SKM-1 (cell line): ENCODE measurements at regions not wholly inside any gene's neighbourhood (a gene's known extent, or its start where the extent isn't known, plus 50 kb on each side); places are given as distances from the start of the nearest gene placed in this dataset.

Source experiments
- DNase-seq: peaks from one replicate; lab custom pipeline; 2025; ENCODE audit not compliant: unreplicated experiment; lab: John Stamatoyannopoulos, UW

DNA sequence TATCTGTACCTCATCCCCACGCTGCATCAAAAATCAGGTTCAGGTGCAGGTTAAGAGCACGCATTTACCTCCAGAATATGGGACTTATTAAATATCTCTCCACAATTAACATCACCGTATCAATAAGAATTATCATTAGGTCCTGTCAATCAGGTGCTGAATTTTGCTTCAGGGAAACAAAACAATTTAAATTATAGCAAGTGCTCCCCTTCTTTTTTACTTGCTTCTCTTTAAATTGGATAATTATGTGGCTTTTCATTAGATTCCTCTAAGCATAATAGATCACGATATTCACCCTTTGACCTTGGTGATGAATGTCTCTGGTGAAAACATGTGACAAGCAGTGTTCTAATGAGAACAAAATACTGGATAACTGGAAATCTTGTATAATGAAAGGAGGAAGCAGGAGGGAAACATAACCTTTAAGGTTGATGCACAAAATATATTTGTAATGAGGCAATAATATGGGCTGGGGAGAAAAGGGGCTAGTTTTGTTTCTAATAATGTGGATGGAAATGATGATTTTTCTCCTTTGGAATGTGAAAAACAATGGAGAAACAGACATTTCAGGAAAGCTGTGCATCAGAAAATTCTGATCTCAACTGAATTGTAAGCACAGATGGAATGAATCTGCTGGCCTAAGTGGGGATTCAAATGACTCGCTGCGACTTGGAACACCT is 166.9 kb downstream of the SNX10 start:
- DNase-seq = no peak

DNA sequence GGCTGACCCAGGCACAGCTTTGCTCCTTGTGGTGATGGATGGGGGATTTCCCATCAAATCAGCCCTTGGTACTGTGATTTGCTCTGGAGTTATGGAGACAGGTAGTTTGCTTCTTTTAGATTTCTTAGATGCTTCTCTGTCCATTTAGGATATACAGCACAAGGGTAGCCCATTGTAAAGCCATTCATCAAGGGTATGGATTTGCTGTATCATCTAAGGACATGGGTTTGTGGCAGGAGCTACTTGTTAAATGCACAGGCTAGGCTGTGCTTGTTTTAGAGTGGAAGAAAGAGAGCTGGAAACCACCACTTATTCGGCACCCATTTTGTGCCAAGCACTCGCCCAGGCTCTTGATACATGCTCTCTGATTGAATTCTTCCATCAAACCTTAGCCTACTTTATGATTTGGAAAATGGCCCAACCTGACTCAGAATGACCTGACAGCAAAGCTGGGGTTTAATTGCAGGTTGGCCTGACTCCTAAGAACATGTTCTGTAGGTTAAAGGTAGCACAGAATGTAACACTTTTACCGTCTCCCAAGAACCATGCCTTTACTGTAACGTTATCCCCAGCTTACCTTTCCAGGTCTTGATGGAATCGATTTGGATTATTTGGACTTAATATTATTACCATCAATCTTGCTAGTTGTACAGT is 168.0 kb downstream of the SNX10 start:
- no peak for DNase-seq

GRCh38 chr7:26460351-26461085 is 168.9 kb downstream of the SNX10 start:
- no peak for DNase-seq

GRCh38 chr7:26461518-26461917 is 169.9 kb downstream of the SNX10 start:
- no peak for DNase-seq

DNA sequence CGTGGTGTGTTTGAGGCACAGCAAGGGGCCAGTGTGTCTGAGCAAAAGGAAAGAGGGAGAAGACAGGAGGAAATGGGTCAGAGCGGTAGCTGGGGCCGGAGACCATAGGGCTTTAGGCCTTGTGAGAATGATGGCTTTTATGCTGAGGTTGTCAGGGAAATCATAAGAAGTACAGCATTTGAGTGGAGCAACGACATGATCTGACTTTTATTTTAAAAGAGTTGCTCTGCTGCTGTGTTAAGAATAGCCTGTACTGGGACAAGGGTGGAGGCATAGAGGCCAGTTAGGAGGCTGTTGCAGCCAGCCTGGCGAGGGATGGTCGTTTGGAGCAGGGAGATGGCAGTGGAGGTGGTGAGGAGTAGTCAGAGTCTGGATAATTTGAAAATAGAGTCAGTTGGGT is 174.3 kb downstream of the SNX10 start:
- DNase-seq = no peak

DNA sequence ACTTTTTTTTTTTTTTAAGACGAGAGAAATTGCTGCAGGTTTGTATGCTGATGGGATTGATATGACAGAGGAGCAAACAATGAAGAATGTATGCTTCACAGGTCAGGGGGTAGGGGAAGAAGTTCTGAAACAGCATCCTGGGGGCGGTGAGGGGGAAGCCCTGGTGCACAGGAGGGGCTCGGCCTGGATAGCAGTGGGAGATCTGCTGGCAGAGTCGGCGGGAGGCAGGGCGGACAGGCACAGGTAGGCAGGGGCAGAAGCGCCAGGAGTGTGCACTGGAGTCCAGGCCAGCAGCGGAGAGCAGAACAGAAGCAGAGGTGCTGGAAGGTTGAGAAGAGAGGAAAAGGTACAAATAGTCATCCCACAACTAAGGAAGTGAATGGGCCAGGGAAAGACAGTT is 175.4 kb downstream of the SNX10 start:
- no peak for DNase-seq

DNA sequence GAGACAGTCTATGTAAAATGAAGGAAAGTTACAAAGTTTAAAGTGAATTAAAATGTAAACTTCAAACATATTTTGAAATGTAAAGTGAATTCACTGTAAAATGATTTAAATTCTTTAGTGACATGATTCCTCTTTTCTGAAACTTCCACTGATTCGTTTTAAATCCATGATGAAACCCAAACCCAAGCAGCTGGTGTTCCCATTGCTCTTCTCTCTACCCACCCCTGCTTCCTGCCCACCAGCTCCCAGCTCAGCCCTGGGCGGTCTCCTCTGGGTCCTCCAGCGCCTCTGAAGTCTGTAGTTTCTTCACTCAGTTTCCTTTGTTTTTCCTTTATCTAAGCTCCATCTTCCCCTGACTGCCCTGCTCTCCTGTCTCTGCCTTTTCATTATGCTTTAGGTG is 175.9 kb downstream of the SNX10 start:
- DNase-seq = no peak

GRCh38 chr7:26468625-26469024 is 177.0 kb downstream of the SNX10 start:
- no peak for DNase-seq

DNA sequence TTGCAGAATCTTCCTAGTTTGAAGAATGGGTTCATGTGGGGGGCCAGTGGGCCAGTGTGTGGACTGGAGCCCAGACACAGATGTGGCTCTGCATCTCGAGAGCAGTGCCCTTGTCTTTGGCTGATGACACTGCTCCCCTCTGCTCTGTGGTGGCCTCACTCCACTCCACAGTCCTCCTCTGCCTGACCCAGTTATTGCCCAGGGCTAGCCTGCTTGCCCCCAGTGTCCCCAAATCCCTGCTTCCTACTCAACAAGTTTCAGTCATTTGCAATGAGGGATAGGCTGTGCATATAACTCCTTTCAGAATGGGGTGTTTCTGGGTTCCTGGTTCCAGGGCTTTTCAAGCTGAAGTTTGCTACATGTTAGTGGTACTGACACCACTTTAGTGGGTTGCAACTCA is 177.5 kb downstream of the SNX10 start:
- no peak for DNase-seq

GRCh38 chr7:26470691-26471090 is 179.0 kb downstream of the SNX10 start:
- DNase-seq = no peak

GRCh38 chr7:26471306-26472075 is 179.8 kb downstream of the SNX10 start:
- no peak for DNase-seq

DNA sequence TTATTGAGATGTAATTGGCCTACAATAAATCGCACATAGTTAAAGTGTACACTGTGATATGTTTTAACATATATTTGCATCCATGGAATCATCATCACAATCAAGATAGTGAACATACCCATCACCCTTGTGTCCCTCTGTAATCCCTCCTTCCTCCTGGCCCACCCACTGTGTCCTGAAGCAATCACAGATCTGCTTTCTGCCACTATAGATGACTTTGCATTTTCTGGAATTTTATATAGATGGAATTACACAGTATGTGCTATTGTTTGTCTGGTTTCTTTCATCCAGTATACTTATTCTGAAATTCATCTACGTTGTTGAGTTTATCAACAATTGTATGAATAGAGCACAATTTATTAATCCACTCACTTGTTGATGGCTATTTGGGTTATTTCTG is 181.3 kb downstream of the SNX10 start:
- no peak for DNase-seq

DNA sequence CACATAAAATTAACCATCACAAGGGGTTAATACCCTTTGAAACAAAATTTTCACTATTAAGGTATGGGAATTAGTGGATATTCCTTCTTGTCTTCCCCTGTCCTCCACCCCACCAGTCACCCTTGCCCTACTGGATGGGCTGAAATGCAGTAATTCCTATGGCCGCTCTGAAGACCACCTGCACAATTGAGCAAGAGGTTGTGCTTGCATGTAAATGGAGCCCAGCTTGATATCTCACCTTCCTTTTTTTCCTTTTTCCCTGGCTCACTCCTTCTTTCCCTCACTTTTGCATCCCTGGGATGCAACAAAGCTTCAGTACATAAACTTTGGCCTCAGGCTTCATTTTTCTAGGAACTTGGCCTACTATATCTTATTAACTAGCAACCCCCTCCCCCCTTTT is 184.6 kb downstream of the SNX10 start:
- no peak for DNase-seq

GRCh38 chr7:26477381-26477990 is 185.8 kb downstream of the SNX10 start:
- no peak for DNase-seq

DNA sequence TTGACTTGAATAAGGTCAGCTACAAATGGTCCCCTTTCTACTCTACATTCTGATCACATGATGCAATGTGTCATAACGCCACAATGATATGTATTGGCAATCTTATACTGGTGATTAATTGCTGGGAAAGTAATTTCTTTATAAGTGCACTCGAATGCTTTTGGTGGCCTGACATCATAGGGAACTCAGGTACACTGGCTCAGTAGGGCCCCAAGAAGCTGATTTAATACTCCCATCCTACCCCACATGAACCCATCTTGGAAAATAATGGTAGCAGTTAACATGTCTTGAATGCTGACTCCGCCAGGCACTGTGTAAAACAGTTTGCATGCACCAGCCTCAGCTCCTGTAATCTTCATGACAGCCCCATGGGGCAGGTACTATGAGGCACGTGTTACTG is 186.9 kb downstream of the SNX10 start:
- no peak for DNase-seq

- DNase-seq = no peak
These were observed 187.9 kb downstream of the SNX10 start for GRCh38 chr7:26479581-26479980.

DNA sequence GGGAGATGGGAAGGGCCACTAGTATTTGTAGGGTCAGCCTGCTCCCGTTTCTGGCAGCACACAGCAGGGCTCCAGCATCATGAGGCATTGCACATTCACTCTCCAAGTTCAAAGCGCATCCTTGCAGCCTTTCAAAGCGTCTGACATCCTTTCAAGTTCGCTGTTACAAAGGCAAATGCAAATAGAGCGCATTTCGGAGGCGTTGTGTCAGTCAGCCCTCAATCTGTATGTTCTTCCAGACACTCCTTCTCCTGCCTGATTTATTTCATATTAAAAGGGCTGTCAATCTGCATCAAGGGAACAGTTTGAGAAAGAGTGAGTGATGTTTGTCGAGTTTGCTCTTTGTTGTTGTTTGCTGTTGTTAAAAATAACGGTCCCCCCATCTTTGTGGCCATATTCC is 188.5 kb downstream of the SNX10 start:
- no peak for DNase-seq

DNA sequence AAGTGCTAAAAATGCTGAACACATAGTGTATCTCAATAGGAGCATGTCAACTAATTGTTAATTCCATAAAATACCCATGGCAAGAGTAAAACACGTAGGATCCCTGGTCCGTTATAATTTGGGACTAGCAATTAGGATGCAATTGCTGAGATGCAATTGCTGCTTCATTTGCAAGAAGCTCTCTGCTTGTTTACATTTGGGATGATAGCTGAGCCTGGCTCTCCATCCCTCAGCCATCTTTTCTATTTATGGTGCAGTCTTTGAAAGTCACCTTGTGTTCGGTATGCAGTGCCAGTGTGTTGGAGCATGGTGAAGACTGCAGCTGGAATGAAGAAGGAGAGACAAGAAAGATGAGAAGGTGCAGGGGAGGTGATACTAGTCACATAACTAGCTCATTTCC is 191.3 kb downstream of the SNX10 start:
- DNase-seq = no peak

GRCh38 chr7:26483843-26484242 is 192.2 kb downstream of the SNX10 start:
- no peak for DNase-seq

- DNase-seq = no peak
These were observed 193.8 kb downstream of the SNX10 start for GRCh38 chr7:26485367-26485934.

- DNase-seq = no peak
These were observed 194.5 kb downstream of the SNX10 start for GRCh38 chr7:26486153-26486552.
